GM23338 (cell line): ENCODE measurements at regions not wholly inside any gene's neighbourhood (a gene's known extent, or its start where the extent isn't known, plus 50 kb on each side); places are given as distances from the start of the nearest gene placed in this dataset.

Source experiments
- CREB1 ChIP-seq: fragments of 250-450 bp; sonication (Bioruptor Pico); IDR thresholded peaks from 2 replicates; pipeline ENCODE4 v1.5.0; 2020; ENCODE audit warnings: low read depth, mild to moderate bottlenecking, moderate library complexity
- CTCF ChIP-seq, 2 experiments: fragments of 200-600 bp in 1 of 2; sonication (generic) in 1 of 2; conservative IDR thresholded peaks; 2 replicates each; pipeline versions ENCODE4 v1.5.1 to v1.6.1; 2016 to 2017; ENCODE audit warnings: antibody characterized with exemption in 2 of 2, low read depth in 2 of 2, mild to moderate bottlenecking in 2 of 2, moderate library complexity in 1 of 2
- EZH2 ChIP-seq: fragments of 200-600 bp; sonication (generic); IDR thresholded peaks from one replicate; pipeline ENCODE4 v1.8.0; 2017; ENCODE audit warnings: antibody characterized with exemption, mild to moderate bottlenecking, low read depth; ENCODE audit not compliant: unreplicated experiment
- EZH2phosphoT487 ChIP-seq: fragments of 200-600 bp; sonication (generic); IDR thresholded peaks from one replicate; pipeline ENCODE4 v1.8.1; 2018; ENCODE audit warnings: antibody characterized with exemption; ENCODE audit not compliant: unreplicated experiment
- JUNB ChIP-seq: IDR thresholded peaks from one replicate; pipeline ENCODE4 v1.6.1; 2016; ENCODE audit warnings: antibody characterized with exemption; ENCODE audit not compliant: unreplicated experiment
- NANOG ChIP-seq: IDR thresholded peaks from 2 replicates; pipeline ENCODE4 v1.6.1; 2016; ENCODE audit warnings: antibody characterized with exemption, borderline replicate concordance
- POLR2AphosphoS5 ChIP-seq: IDR thresholded peaks from 2 replicates; pipeline ENCODE4 v1.6.1; 2016; ENCODE audit warnings: antibody characterized with exemption, low read depth
- REST ChIP-seq: IDR thresholded peaks from one replicate; pipeline ENCODE4 v1.6.1; 2018; ENCODE audit warnings: antibody characterized with exemption; ENCODE audit not compliant: unreplicated experiment

GRCh38 chr3:67946436-67946835, 292.0 kb upstream of the SUCLG2 start:
- TF ChIP-seq CTCF (conservative IDR thresholded peaks at IDR 0.05; ENCODE audit: low read depth in 2 of 2), result no peak
- TF ChIP-seq REST, result no peak
- TF ChIP-seq EZH2, result no peak
- TF ChIP-seq NANOG, result no peak
- no peak for TF ChIP-seq POLR2AphosphoS5
- TF ChIP-seq CREB1 (CRISPR knock-in tag), result no peak
- TF ChIP-seq JUNB, result no peak
- no peak for TF ChIP-seq EZH2phosphoT487
